SK-N-MC (cell line): ENCODE measurements at regions not wholly inside any gene's neighbourhood (a gene's known extent, or its start where the extent isn't known, plus 50 kb on each side); places are given as distances from the start of the nearest gene placed in this dataset.

Experiments
- DNase-seq: peaks from one replicate; pipeline ENCODE4 v3.0.0-alpha.2; 2011; ENCODE audit warnings: low read depth, low spot score
- H3K27ac ChIP-seq: fragments of 200-600 bp; sonication (generic); 2 replicates; pipeline ENCODE4 v1.5.1; 2016; ENCODE audit warnings: mixed run types
- H3K36me3 ChIP-seq: fragments of 200-600 bp; sonication (generic); 2 replicates; pipeline ENCODE4 v1.6.1; 2017; ENCODE audit warnings: antibody characterized with exemption, low read length, mixed read lengths; ENCODE audit not compliant: insufficient read depth
- H3K4me3 ChIP-seq: fragments of 200-600 bp; sonication (generic); 2 replicates; pipeline ENCODE4 v1.5.1; 2016
- H3K9ac ChIP-seq: fragments of 200-600 bp; sonication (generic); 2 replicates; pipeline ENCODE4 v1.8.0; 2017; ENCODE audit warnings: mixed run types, mixed read lengths; ENCODE audit not compliant: insufficient read length
- H3K9me3 ChIP-seq: fragments of 200-600 bp; sonication (generic); 2 replicates; pipeline ENCODE4 v1.6.1; 2017; ENCODE audit warnings: low read depth, mild to moderate bottlenecking, antibody characterized with exemption, low read length, moderate library complexity, mixed read lengths
- EZH2 ChIP-seq: fragments of 200-600 bp; sonication (generic); IDR thresholded peaks from one replicate; pipeline ENCODE4 v1.6.1; 2017; ENCODE audit warnings: antibody characterized with exemption
- FOXP2 ChIP-seq: optimal IDR thresholded peaks from 2 replicates; pipeline ENCODE3; 2011; ENCODE audit warnings: mild to moderate bottlenecking, moderate library complexity; ENCODE audit not compliant: insufficient read depth; ENCODE audit errors: extremely low read length, control extremely low read depth
- POLR2AphosphoS5 ChIP-seq: IDR thresholded peaks from 2 replicates; pipeline ENCODE4 v1.6.1; 2012; ENCODE audit warnings: mild to moderate bottlenecking, low read depth, low read length, borderline replicate concordance

DNA sequence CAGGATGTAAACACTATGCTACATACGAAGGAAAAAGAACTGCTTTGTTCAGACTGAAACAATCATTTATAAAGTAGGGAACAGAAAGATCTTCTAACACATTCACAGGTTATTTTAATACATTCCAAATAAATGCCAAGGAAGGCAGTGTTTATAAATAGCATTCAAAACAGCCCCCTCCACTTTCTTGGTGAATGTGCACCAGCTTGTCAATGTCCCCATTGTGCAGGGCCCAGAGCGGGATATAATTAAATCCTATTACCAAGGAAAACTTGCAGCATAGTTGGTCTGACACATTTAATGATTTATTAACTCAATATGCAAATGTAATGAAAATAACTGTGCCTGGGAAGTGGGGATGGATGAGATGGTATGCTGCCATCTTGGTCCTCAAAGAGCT, 135.9 kb upstream of the RAD23B start:
- no peak overlapping the region for H3K4me3 ChIP-seq
- no peak for DNase-seq
- no peaks in the 10 kb centered on the region for H3K36me3 ChIP-seq
- no peak for TF ChIP-seq POLR2AphosphoS5
- TF ChIP-seq EZH2: no peak
- TF ChIP-seq FOXP2: no peak
- H3K9me3 ChIP-seq: no peaks in the 10 kb centered on the region
- no peak overlapping the region for H3K9ac ChIP-seq
- H3K27ac ChIP-seq: no peak overlapping the region

DNA sequence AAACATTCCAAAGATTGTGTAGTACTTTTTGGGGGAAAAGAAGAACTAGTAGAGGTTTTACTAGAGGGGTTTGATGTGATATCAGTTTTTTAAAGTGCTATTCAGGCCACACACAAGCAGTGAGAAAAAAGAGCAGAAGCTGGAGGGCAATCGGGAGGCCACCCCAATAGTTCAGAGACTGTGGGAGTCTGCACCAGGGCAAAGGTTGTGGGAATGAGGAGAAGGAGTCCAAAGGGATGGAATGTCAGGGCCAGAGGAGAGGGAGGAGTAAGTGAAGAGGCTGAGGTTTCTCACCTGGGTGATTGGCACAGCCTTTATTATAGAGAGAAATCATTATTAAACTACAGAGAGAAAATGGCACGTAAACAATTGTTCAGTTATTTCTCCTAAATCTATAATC, 134.9 kb upstream of the RAD23B start:
- Histone ChIP-seq H3K9me3 (no peaks in the 10 kb centered on the region), H3K4me3 (no peak overlapping the region)
- TF ChIP-seq EZH2 (no peak), FOXP2 (no peak), POLR2AphosphoS5 (no peak)

DNA sequence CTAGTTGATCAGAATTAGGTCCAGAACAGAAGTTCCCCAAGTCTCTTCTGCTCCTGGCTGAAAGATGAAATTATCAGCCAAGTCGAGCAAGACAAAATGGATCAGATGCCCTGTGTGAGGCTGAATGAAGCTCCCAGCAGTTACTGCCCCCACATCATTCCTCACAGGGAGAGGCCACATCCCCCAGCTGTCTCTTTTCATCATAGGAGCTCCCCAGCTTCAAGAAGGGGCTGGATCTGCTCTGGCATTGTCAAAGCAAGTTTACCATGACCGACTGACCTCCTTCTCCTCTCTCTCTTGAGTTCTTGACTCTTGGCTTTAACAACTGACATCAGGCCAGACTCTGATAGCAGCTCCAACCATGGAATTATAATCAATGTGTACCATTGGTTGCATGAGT, 133.3 kb upstream of the RAD23B start:
- no peaks in the 10 kb centered on the region for H3K9me3 ChIP-seq
- no peak overlapping the region for H3K27ac ChIP-seq
- H3K4me3 ChIP-seq: no peak overlapping the region
- H3K9ac ChIP-seq: no peak overlapping the region
- no peaks in the 10 kb centered on the region for H3K36me3 ChIP-seq
- no peak for DNase-seq
- TF ChIP-seq POLR2AphosphoS5: no peak
- TF ChIP-seq FOXP2: no peak
- TF ChIP-seq EZH2: no peak

More for the DNA sequence above, 134.9 kb upstream of the RAD23B start:
- H3K9ac ChIP-seq: no peak overlapping the region
- H3K36me3 ChIP-seq: no peaks in the 10 kb centered on the region
- no peak overlapping the region for H3K27ac ChIP-seq
- no peak for DNase-seq

DNA sequence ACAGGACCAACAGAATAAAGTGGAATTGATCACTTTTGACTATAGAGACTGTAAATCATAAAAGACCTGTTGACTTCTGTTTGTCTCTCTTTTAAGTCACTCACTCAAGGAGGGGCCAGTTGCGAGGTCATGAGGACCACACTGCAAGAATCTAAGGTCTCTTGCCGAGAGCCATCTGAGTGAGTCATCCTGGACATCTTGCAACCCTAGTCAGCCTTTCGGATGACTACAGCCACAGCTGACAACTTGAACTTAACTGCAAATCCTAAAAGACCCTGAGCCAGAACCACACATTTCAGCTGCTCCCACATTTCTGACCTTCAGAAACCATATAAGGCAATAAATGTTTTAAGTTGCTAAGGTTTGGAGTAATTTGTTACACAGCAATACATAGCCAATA, 129.7 kb upstream of the RAD23B start:
- Histone ChIP-seq H3K9ac (no peak overlapping the region), H3K36me3 (no peaks in the 10 kb centered on the region), H3K9me3 (no peaks in the 10 kb centered on the region), H3K4me3 (no peak overlapping the region), H3K27ac (no peak overlapping the region)
- no peak for DNase-seq
- TF ChIP-seq FOXP2 (no peak), POLR2AphosphoS5 (no peak), EZH2 (no peak)

DNA sequence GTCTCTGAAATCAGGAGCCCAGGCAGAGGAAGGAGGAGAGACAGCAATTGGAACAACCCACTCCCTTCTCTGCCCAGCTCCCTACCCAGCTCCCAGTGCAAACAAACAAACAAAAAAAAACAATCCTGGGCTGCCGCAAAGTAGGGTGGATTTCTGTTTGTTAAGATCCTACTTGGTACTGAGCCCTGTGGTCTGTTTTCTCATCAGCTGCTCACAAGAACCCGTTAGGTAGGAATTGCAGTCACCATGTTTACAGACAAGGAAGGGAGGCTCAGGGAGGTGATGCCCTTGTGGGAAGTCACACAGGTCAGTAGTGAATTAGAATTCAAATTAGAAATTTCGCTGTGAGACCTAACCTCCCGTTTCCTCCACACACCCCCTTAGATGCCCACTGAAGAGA, 128.8 kb upstream of the RAD23B start:
- no peak for DNase-seq
- TF ChIP-seq EZH2 (no peak), FOXP2 (no peak), POLR2AphosphoS5 (no peak)

DNA sequence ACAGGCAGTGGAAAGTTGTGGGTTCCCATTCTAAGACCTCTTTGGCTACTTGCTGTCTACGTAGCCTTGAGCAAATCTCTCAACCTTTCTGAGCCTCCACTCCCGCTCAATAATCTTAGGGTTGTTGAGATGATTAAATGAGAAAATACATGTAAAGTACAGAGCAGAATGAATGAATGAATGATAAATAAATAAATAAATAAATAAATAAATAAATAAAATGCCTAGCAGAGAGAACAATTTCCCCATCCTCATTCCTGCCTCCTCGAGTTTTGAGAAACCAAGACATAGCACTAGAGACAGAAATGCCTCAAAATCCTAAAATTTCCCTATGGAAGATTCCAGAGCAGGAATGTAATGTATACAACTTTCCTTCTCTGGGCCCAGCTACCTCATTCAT, 128.3 kb upstream of the RAD23B start:
- no peak for TF ChIP-seq EZH2
- TF ChIP-seq POLR2AphosphoS5: no peak
- TF ChIP-seq FOXP2: no peak
- no peaks in the 10 kb centered on the region for H3K9me3 ChIP-seq
- no peak overlapping the region for H3K9ac ChIP-seq
- H3K4me3 ChIP-seq: no peak overlapping the region
- H3K27ac ChIP-seq: no peak overlapping the region
- H3K36me3 ChIP-seq: no peaks in the 10 kb centered on the region
- DNase-seq: no peak

More for the DNA sequence above, 128.8 kb upstream of the RAD23B start:
- H3K27ac ChIP-seq: no peak overlapping the region
- no peak overlapping the region for H3K9ac ChIP-seq
- no peaks in the 10 kb centered on the region for H3K36me3 ChIP-seq
- H3K9me3 ChIP-seq: no peaks in the 10 kb centered on the region
- no peak overlapping the region for H3K4me3 ChIP-seq

DNA sequence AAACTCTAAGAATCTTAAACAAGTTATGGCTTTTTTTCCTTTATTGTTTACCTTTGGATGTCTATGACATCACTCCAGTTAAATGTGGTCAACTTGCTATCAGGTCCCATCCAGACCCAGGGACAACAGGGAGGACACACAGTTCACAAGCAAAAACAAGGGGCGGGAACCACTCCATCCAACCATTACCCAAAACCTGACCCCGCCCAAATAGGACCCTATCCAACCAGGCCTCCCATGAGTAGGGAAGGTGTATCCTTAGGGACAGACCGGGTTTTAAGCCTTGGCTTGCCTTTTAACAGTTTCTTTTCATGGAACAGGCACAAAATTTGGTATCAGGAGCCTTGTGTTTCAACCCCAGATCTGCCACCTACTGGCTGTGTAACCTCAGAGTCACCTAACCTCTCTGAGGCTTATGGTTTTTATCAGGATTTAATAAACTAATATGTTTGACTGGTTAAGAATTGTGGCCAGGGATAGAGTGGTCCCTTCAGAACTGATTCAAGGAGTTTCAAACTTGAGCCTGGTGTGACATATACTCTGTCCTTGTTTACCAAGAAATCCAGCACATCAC, 127.7 kb upstream of the RAD23B start:
- no peak overlapping the region for H3K9ac ChIP-seq
- no peak overlapping the region for H3K4me3 ChIP-seq
- H3K36me3 ChIP-seq: no peaks in the 10 kb centered on the region
- no peak for DNase-seq
- H3K9me3 ChIP-seq: no peaks in the 10 kb centered on the region
- no peak overlapping the region for H3K27ac ChIP-seq
- TF ChIP-seq FOXP2 (no peak), EZH2 (no peak), POLR2AphosphoS5 (no peak)

DNA sequence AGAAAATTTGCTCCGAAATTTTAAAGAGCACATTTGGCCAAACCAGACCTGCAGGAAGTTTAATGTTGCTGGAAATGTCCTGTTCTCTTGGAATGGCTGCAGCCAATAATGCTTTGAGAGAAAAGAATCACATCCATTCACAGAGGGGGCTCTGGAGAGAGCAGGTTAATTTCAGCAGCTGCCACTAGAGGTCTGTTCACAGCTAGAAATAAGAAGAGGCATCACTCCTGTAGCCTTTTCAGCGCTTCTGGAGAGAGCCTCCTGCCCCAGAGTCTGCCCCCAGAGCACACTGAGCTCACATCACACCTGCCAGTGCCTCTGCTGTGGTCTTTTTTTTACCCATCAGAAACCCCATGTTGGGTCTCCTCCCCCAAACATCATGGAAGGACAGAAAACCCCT, 124.8 kb upstream of the RAD23B start:
- Histone ChIP-seq H3K4me3 (no peak overlapping the region), H3K36me3 (no peaks in the 10 kb centered on the region), H3K9ac (no peak overlapping the region), H3K9me3 (no peaks in the 10 kb centered on the region), H3K27ac (no peak overlapping the region)
- no peak for DNase-seq
- TF ChIP-seq POLR2AphosphoS5 (no peak), FOXP2 (no peak), EZH2 (no peak)

DNA sequence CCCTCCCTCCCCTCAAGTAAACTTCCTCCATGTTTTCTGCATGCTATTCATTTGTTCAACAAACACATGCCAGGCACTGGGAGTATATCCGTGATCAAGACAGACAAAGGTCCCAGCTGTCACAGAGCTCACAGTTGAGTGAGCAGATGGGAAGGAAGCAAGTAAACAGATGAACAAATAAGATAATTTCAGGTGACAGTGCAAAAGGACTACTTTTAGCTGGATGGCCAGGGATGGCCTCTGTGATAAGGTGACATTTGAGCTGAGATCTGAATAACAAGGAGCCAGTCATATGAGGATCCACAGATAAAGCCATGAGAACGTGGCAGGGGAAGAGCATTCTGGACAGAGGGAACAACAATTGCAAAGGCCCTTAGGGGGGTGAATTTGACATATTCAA, 121.7 kb upstream of the RAD23B start:
- Histone ChIP-seq H3K36me3 (no peaks in the 10 kb centered on the region), H3K4me3 (no peak overlapping the region), H3K9me3 (no peaks in the 10 kb centered on the region), H3K9ac (no peak overlapping the region), H3K27ac (no peak overlapping the region)
- no peak for DNase-seq
- no peak for TF ChIP-seq EZH2
- TF ChIP-seq POLR2AphosphoS5: no peak
- no peak for TF ChIP-seq FOXP2
